ENCODE measurements at regions not wholly inside any gene's neighbourhood (a gene's known extent, or its start where the extent isn't known, plus 50 kb on each side); places are given as distances from the start of the nearest gene placed in this dataset.

- no peak overlapping the region for H3K4me3 ChIP-seq (ENCODE audit: low read depth, low read length)
- TF ChIP-seq CTCF (IDR thresholded peaks at IDR 0.05; ENCODE audit: low read depth, low read length), result no peak
Observed at GRCh38 chr10:23868121-23868520, 340.8 kb upstream of the KIAA1217 start.

GRCh38 chr10:23869548-23869947, 339.4 kb upstream of the KIAA1217 start:
- TF ChIP-seq CTCF (IDR thresholded peaks at IDR 0.05; ENCODE audit: low read depth, low read length), result no peak
- H3K4me3 ChIP-seq (ENCODE audit: low read depth, low read length), result no peak overlapping the region

DNA sequence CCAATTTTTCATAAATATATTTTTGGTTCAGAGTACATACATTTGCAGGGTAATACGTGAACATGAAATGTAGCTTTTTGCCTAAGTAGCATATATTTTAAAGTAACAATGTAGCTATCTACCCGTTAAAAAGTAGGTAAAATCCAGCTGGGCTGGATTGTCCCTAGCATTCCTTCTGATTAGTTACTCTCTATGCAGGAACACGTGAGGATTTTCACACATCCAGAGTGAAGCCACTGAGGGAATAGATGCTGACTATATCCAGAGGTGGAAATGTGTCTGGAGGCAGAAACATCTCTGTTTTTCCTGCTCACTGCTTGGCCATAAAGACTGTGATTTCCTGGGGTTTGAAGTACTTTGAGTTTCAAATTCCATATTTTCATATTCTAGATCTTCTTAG, 338.9 kb upstream of the KIAA1217 start:
- H3K4me3 ChIP-seq (ENCODE audit: low read depth, low read length), result no peak overlapping the region
- no peak for TF ChIP-seq CTCF (IDR thresholded peaks at IDR 0.05; ENCODE audit: low read depth, low read length)

- TF ChIP-seq CTCF (IDR thresholded peaks at IDR 0.05; ENCODE audit: low read depth, low read length), result no peak
- H3K4me3 ChIP-seq (ENCODE audit: low read depth, low read length), result no peak overlapping the region
Observed at GRCh38 chr10:23870651-23871610, 338.0 kb upstream of the KIAA1217 start.

GRCh38 chr10:23872290-23872689, 336.6 kb upstream of the KIAA1217 start:
- no peak overlapping the region for H3K4me3 ChIP-seq (ENCODE audit: low read depth, low read length)
- no peak for TF ChIP-seq CTCF (IDR thresholded peaks at IDR 0.05; ENCODE audit: low read depth, low read length)

DNA sequence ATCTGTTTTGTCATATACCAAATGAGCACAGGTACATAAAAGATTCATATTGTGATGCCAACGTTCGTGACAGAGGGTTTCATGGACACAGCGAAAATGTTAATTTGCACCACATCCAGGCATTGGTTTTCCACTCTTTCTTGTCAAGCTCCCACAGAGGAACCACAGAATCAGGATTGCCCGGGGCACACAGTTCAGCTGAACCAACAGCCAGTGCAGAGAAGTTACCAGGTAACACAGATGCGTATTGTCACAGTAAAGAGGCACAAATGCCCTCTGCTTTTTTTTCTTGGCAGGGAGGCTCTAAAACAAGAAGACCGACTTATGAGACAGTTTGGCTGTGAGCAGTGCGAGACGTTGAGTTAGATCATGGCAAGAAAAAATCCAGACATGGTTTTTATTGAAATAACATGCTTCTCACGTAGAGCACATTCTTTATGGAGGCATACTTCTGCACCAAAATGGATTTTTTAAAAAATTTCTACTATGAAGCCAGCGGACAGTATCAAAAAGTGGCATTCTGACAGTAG, 331.1 kb upstream of the KIAA1217 start:
- H3K4me3 ChIP-seq (ENCODE audit: low read depth, low read length), result no peak overlapping the region
- TF ChIP-seq CTCF (IDR thresholded peaks at IDR 0.05; ENCODE audit: low read depth, low read length), result no peak

DNA sequence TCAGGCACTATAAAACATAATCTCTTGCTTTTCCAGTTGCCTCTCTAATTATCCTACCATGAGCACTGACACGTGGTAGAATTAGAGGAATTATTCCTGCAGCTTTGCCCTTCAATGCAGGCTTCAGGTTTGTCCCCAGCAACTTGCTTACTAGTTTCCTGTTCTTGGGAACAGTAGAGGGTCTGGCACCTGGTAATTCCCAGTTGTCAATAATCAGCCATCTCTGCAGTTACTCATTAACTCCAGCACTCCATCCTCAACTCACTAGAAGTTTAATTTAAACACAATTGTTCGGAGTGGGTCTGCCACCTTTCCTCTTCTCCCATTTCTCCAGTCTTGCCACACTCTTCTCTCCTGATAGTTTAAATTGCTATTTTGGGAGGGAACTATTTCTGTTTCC, 324.3 kb upstream of the KIAA1217 start:
- no peak overlapping the region for H3K4me3 ChIP-seq (ENCODE audit: low read depth, low read length)
- no peak for TF ChIP-seq CTCF (IDR thresholded peaks at IDR 0.05; ENCODE audit: low read depth, low read length)
